ENCODE measurements at regions not wholly inside any gene's neighbourhood (a gene's known extent, or its start where the extent isn't known, plus 50 kb on each side); places are given as distances from the start of the nearest gene placed in this dataset.

GRCh38 chr6:71737953-71738352 lies 148.4 kb upstream of the RIMS1 start:
- no peaks in the 10 kb centered on the region for H3K27me3 ChIP-seq (ENCODE audit: low read depth, low read length)
- no peak overlapping the region for H3K4me3 ChIP-seq (ENCODE audit: low read length)
- no peak overlapping the region for H3K9ac ChIP-seq (ENCODE audit: low read length)
- no peak overlapping the region for H3K4me2 ChIP-seq (ENCODE audit: low read length)
- H3K27ac ChIP-seq (ENCODE audit: low read length), result no peak overlapping the region
- H3K4me1 ChIP-seq (ENCODE audit: low read length), result no peaks in the 10 kb centered on the region
- H3K79me2 ChIP-seq (ENCODE audit: low read length), result no peaks in the 10 kb centered on the region
- H4K20me1 ChIP-seq (ENCODE audit: insufficient read depth, low read length), result no peaks in the 10 kb centered on the region
- no peaks in the 10 kb centered on the region for H3K9me3 ChIP-seq (ENCODE audit: insufficient read depth, low read length)
- H2AFZ ChIP-seq (ENCODE audit: low read depth, low read length), result no peak overlapping the region
- H3K36me3 ChIP-seq (replicated peaks; ENCODE audit: low read depth, low read length), result no peaks in the 10 kb centered on the region
- TF ChIP-seq CTCF (IDR thresholded peaks at IDR 0.05; ENCODE audit: low read depth, low read length) (no peak), EZH2phosphoT487 (IDR thresholded peaks at IDR 0.05; ENCODE audit: low read depth) (no peak)

- H3K4me1 ChIP-seq (ENCODE audit: low read length), result peaks cover 5% of the 10 kb centered on the region
- H3K9ac ChIP-seq (ENCODE audit: low read length), result no peak overlapping the region
- H3K9me3 ChIP-seq (ENCODE audit: insufficient read depth, low read length), result no peaks in the 10 kb centered on the region
- no peaks in the 10 kb centered on the region for H3K27me3 ChIP-seq (ENCODE audit: low read depth, low read length)
- no peak overlapping the region for H2AFZ ChIP-seq (ENCODE audit: low read depth, low read length)
- no peak for TF ChIP-seq CTCF (IDR thresholded peaks at IDR 0.05; ENCODE audit: low read depth, low read length)
- TF ChIP-seq EZH2phosphoT487 (IDR thresholded peaks at IDR 0.05; ENCODE audit: low read depth), result no peak
- no peak overlapping the region for H3K27ac ChIP-seq (ENCODE audit: low read length)
- H3K36me3 ChIP-seq (replicated peaks; ENCODE audit: low read depth, low read length), result no peaks in the 10 kb centered on the region
- H4K20me1 ChIP-seq (ENCODE audit: insufficient read depth, low read length), result no peaks in the 10 kb centered on the region
- H3K4me2 ChIP-seq (ENCODE audit: low read length), result peak overlapping the region; percentile 23; the same call in 1 of the 2 replicates
- H3K79me2 ChIP-seq (ENCODE audit: low read length), result no peaks in the 10 kb centered on the region
- no peak overlapping the region for H3K4me3 ChIP-seq (ENCODE audit: low read length)
Observed at GRCh38 chr6:71745525-71745924, 140.8 kb upstream of the RIMS1 start.

- Histone ChIP-seq H2AFZ (ENCODE audit: low read depth, low read length) (no peak overlapping the region), H3K27me3 (ENCODE audit: low read depth, low read length) (no peaks in the 10 kb centered on the region), H3K4me1 (ENCODE audit: low read length) (no peaks in the 10 kb centered on the region), H3K4me3 (ENCODE audit: low read length) (no peak overlapping the region), H3K4me2 (ENCODE audit: low read length) (no peak overlapping the region), H4K20me1 (ENCODE audit: insufficient read depth, low read length) (no peaks in the 10 kb centered on the region), H3K36me3 (replicated peaks; ENCODE audit: low read depth, low read length) (no peaks in the 10 kb centered on the region), H3K27ac (ENCODE audit: low read length) (no peak overlapping the region), H3K79me2 (ENCODE audit: low read length) (no peaks in the 10 kb centered on the region), H3K9me3 (ENCODE audit: insufficient read depth, low read length) (no peaks in the 10 kb centered on the region), H3K9ac (ENCODE audit: low read length) (no peak overlapping the region)
- TF ChIP-seq CTCF (IDR thresholded peaks at IDR 0.05; ENCODE audit: low read depth, low read length) (no peak), EZH2phosphoT487 (IDR thresholded peaks at IDR 0.05; ENCODE audit: low read depth) (no peak)
Observed at GRCh38 chr6:71766146-71766760, 120.1 kb upstream of the RIMS1 start.

GRCh38 chr6:71766796-71767195 lies 119.6 kb upstream of the RIMS1 start:
- H3K4me1 ChIP-seq (ENCODE audit: low read length), result no peaks in the 10 kb centered on the region
- no peak overlapping the region for H2AFZ ChIP-seq (ENCODE audit: low read depth, low read length)
- TF ChIP-seq CTCF (IDR thresholded peaks at IDR 0.05; ENCODE audit: low read depth, low read length) (no peak), EZH2phosphoT487 (IDR thresholded peaks at IDR 0.05; ENCODE audit: low read depth) (no peak)
- H3K27ac ChIP-seq (ENCODE audit: low read length), result no peak overlapping the region
- H3K9me3 ChIP-seq (ENCODE audit: insufficient read depth, low read length), result no peaks in the 10 kb centered on the region
- H4K20me1 ChIP-seq (ENCODE audit: insufficient read depth, low read length), result no peaks in the 10 kb centered on the region
- no peaks in the 10 kb centered on the region for H3K27me3 ChIP-seq (ENCODE audit: low read depth, low read length)
- H3K79me2 ChIP-seq (ENCODE audit: low read length), result no peaks in the 10 kb centered on the region
- no peaks in the 10 kb centered on the region for H3K36me3 ChIP-seq (replicated peaks; ENCODE audit: low read depth, low read length)
- no peak overlapping the region for H3K4me2 ChIP-seq (ENCODE audit: low read length)
- H3K4me3 ChIP-seq (ENCODE audit: low read length), result no peak overlapping the region
- no peak overlapping the region for H3K9ac ChIP-seq (ENCODE audit: low read length)
